Astrocyte of the cerebellum (primary cell): ENCODE measurements at regions not wholly inside any gene's neighbourhood (a gene's known extent, or its start where the extent isn't known, plus 50 kb on each side); places are given as distances from the start of the nearest gene placed in this dataset.
A peak's percentile ranks its signal among the peaks of the same experiment; 100 is the strongest.

Experiments used
- DNase-seq: peaks from one replicate; pipeline ENCODE4 v3.0.0-alpha.2; 2011; ENCODE audit warnings: low read depth
- H3K4me3 ChIP-seq: 2 replicates; pipeline ENCODE4 v1.5.1; 2011; ENCODE audit warnings: mild to moderate bottlenecking, low read depth, low read length, moderate library complexity
- CTCF ChIP-seq: IDR thresholded peaks from 2 replicates; pipeline ENCODE4 v1.5.1; 2012; ENCODE audit warnings: low read length, low read depth, moderate library complexity, mild to moderate bottlenecking; ENCODE audit errors: missing control alignments
- in situ Hi-C: cut with HindIII; loops from 2 replicates; pipeline ENCODE4 v1.10.0; 2017; ENCODE audit warnings: low sequenced_read_pairs

DNA sequence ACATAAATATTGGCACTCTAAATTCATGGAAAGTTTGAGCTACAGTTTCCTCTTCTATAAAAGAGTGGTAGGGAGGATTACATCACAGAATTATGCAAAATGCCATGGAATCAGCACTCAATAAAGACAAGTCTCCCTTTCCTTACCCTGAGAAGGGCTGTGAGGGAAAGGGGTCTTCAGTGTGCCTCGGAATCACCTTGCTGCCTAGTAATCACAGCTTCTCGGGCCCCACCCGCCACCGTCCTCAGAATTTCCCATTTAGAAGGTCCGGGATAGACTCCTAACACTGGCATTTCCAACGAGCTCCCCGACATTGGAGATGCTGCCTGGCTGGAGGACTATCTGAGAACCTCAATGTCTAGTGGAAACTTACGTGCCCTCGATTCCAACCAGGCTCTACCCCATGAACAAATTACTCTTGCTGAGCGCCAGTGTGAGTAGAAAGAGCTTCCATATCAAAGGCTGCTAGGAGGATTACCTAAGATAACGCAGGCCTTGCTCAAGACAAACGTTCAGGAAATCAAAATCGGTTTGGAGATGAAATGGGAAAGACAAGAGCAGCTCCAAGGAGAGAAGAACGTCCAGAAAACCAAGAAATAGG lies 92.1 kb upstream of the CHD2 start:
- no peak overlapping the region for H3K4me3 ChIP-seq
- no peak for TF ChIP-seq CTCF
- no peak for DNase-seq
- in situ Hi-C loops: no loop called here

DNA sequence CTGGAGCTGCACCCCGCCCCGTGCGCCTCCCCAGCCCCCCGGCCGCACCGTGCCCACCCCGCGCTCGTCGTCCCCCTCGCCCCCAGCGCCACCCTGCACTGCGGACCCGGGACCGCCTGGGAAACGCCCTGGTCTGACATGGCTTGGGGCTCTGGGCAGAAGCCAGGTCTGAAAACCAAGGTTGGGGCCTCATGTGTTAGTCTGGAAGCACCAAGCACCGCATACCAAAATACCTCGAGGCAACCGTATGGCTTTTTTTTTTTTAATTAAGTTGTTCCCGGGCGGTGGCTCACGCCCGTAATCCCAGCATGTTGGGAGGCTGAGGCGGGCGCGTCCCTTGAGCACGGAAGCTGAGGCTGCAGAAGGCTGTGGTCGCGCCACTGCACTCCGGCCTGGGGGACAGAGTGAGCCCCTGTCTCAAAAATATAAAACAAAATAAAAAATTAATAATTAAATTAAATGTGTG lies 91.5 kb upstream of the CHD2 start:
- no peak for TF ChIP-seq CTCF
- no peak for DNase-seq
- in situ Hi-C loops: no loop called here
- H3K4me3 ChIP-seq: peak overlapping the region; percentile 4

- peak; percentile 79 for TF ChIP-seq CTCF
- DNase-seq: peak; percentile 90
- peak overlapping the region; percentile 34 for H3K4me3 ChIP-seq
- in situ Hi-C loops: no loop called here
These were observed 90.9 kb upstream of the CHD2 start for GRCh38 chr15:92809064-92809879.

GRCh38 chr15:92809880-92810361 lies 90.2 kb upstream of the CHD2 start:
- peak overlapping the region; percentile 34 for H3K4me3 ChIP-seq
- no peak for DNase-seq
- no peak for TF ChIP-seq CTCF
- in situ Hi-C loops: no loop called here

- peak overlapping the region; percentile 28 for H3K4me3 ChIP-seq
- no peak for DNase-seq
- in situ Hi-C loops: no loop called here
- TF ChIP-seq CTCF: no peak
These were observed 89.5 kb upstream of the CHD2 start for GRCh38 chr15:92810418-92811138.

GRCh38 chr15:92811148-92811913 lies 88.8 kb upstream of the CHD2 start:
- TF ChIP-seq CTCF: no peak
- peak overlapping the region; percentile 28 for H3K4me3 ChIP-seq
- in situ Hi-C loops: no loop called here
- DNase-seq: no peak
